GM12864 (cell line): ENCODE measurements at regions not wholly inside any gene's neighbourhood (a gene's known extent, or its start where the extent isn't known, plus 50 kb on each side); places are given as distances from the start of the nearest gene placed in this dataset.

ENCODE experiments used
- DNase-seq: peaks from one replicate; pipeline ENCODE4 v3.0.0-alpha.2; 2011; ENCODE audit warnings: low read depth
- H3K4me3 ChIP-seq: 2 replicates; pipeline ENCODE4 v1.5.1; 2011; ENCODE audit warnings: mild to moderate bottlenecking, low read depth, low read length, control low read depth
- TF ChIP-seq, protein P1 (sequence below): IDR thresholded peaks from 2 replicates; pipeline ENCODE4 v1.5.1; 2011; ENCODE audit warnings: low read depth, mild to moderate bottlenecking, moderate library complexity, low read length, control low read depth, inconsistent platforms; ENCODE audit errors: missing control alignments

DNA sequence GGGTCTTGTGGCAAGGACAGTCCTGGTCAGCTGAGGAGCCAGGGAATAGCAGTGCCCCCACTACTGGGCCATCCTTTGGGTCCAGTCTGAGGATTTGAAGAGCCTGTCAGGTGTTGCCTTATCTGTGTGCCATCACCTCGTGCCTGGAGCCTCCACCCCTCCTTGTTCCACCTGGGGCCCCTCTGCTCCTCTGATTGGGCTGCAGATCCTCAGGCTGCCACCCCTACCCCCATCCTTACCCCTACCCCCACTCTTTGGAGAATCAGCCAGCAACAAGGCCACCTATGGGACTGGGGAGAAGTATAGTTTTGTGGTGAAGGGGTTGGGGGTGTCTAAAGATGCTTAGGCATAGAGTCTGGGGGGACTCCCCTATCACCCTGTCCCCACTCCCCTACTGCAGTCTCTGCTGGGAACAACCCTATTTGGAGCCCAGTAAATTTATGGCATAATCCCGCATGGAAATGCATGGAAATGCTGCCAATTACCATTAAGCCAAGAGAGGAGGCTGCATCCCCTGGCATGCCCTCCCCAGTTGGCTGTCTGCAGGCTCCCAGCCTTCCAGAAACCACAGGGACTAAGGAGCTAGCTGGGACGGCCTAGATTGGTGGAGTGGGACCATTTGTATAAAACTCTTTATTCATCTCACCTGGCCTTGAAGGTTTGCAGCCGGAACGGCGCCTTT lies 142.7 kb upstream of the CSF3R start:
- no peak overlapping the region for H3K4me3 ChIP-seq
- TF ChIP-seq, protein P1, sequence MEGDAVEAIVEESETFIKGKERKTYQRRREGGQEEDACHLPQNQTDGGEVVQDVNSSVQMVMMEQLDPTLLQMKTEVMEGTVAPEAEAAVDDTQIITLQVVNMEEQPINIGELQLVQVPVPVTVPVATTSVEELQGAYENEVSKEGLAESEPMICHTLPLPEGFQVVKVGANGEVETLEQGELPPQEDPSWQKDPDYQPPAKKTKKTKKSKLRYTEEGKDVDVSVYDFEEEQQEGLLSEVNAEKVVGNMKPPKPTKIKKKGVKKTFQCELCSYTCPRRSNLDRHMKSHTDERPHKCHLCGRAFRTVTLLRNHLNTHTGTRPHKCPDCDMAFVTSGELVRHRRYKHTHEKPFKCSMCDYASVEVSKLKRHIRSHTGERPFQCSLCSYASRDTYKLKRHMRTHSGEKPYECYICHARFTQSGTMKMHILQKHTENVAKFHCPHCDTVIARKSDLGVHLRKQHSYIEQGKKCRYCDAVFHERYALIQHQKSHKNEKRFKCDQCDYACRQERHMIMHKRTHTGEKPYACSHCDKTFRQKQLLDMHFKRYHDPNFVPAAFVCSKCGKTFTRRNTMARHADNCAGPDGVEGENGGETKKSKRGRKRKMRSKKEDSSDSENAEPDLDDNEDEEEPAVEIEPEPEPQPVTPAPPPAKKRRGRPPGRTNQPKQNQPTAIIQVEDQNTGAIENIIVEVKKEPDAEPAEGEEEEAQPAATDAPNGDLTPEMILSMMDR: no peak
- DNase-seq: no peak

DNA sequence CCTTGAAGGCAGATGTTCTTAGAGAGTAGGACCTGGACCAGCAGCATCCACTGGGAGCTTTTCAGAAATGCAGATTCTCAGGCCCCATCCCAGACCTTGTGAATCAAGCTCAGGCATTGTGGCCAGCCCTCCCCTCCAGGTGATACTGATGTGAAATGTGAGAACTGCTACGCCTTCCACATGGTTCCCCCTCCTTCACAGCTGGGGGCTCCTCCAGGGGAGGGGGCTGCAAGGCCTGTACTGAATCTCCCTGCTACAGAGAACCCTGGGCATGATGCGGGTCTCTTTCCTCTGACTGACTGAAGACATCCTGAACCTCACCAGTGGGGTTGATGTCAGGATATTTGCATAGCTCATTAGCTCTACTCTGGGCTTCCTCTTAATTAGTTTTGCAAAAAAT lies 141.8 kb upstream of the CSF3R start:
- H3K4me3 ChIP-seq: no peak overlapping the region
- DNase-seq: no peak
- TF ChIP-seq, protein P1: no peak

DNA sequence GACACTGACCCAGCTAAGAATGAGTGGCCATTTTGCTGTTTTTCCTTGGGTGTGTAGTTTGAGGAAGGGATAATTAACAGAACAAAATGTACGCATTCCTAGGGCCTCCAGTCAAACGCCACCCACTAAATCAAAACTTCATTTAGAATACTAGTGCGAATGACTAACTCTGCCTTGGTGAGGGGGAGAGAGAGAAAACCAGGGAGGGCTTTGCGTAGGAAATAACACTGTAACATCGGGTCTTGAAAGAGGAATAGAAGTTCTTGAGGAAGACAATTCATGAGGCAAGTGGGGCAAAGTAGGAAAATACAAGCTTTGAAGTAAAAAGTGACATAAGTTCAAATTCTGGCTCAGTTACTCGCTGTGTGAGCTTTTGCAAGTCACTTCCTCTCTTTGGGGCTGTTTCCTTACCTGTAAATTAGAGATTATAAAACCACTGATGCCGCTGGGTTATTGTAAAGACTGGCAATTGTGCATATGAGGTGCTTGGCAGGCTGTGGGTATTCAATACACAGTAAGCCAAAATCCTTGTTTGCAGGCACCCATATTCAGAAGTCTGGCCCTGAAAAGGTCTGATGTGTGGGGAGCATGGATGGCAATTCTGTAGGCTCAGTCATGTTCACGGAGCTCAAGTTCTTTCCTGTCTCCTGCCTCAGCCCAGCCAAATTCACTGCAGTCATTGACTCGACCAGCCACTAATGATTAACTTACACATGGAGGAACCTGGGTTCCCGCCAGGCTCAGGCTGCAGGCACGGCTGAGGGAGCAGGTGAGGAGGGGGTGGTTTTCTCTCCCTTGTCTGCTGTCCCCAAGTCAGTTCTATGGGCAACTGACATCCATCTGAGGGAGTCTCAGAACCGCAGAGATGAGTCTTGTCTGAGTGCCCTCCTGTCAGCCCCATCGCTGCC lies 140.3 kb upstream of the CSF3R start:
- H3K4me3 ChIP-seq: no peak overlapping the region
- TF ChIP-seq, protein P1: no peak
- no peak for DNase-seq

DNA sequence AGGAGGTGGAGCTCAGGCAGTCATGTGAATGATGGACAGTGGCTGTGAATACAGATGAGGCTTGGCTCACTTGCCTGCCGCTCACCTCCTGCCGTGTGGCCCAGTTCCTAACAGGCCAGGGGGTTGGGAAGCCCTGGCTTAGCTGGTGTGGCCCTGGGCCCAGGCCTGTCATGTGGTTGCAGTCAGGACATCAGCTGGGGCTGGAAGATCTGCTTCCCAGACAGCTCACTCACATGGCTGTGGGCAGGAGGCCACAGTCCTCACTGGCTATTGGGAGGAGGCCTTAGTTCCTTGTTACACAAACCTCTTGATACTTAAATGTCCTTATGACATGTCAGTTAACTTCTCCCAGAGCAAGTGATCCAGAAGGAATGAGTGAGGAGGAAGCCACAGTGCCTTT lies 138.8 kb upstream of the CSF3R start:
- TF ChIP-seq, protein P1: no peak
- H3K4me3 ChIP-seq: no peak overlapping the region
- no peak for DNase-seq

DNA sequence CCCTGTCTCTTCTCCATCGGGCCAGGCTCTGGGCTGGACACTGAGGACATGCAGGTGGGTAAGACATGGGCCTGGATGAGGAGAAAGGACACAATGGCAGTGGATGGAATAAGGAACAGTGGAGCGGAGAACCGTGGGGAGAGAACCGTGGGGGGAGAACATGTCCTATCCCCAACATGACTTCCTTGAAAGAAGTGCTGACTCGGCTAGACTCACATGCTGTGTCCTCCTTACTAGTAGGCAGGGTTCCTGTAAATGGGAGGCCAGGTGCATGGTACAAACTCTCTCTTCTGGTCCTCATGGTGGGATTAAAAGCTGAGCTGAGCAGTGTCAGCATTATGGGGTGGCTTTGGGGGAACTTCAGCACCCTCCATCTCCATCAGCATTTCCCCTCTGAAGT lies 137.4 kb upstream of the CSF3R start:
- H3K4me3 ChIP-seq: no peak overlapping the region
- TF ChIP-seq, protein P1: no peak
- no peak for DNase-seq

DNA sequence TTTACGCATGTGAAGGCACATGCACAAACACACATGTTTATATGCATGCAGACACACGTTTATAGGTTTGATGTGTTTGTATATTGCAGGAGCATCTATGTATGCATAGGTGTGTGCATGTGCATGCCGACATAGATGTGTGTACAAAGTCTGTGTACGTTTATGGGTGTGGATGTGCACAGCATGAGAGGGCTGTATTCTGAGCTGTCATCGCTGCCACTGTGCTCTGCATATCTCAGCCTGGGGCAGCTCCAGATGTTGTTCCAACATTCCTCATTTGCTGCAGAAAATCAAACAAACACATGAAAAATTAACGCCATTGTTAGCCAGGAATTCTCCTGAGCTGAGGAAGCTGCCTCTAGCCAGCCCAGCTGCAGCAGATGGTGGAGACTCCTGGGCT lies 132.3 kb upstream of the CSF3R start:
- DNase-seq: no peak
- TF ChIP-seq, protein P1: no peak
- no peak overlapping the region for H3K4me3 ChIP-seq
